Activated gamma-delta T cell treated with Interleukin-2 at 50 U/mL for 16 hours (primary cell): ENCODE measurements at regions not wholly inside any gene's neighbourhood (a gene's known extent, or its start where the extent isn't known, plus 50 kb on each side); places are given as distances from the start of the nearest gene placed in this dataset.

Source experiments
- DNase-seq: peaks from one replicate; pipeline ENCODE4 v3.0.0-alpha.2; 2020

GRCh38 chr15:55016225-55016624 is 180.5 kb downstream of the RSL24D1 start:
- DNase-seq: no peak

- DNase-seq: no peak
Observed at GRCh38 chr15:55015093-55015445, 181.7 kb downstream of the RSL24D1 start.

GRCh38 chr15:55014391-55015092 is 182.2 kb downstream of the RSL24D1 start:
- no peak for DNase-seq

- no peak for DNase-seq
Observed at GRCh38 chr15:55008421-55008820, 188.3 kb downstream of the RSL24D1 start.

- no peak for DNase-seq
Observed at GRCh38 chr15:55007561-55007960, 189.2 kb downstream of the RSL24D1 start.

- DNase-seq: no peak
Observed at GRCh38 chr15:55005679-55006078, 191.1 kb downstream of the RSL24D1 start.

- no peak for DNase-seq
Observed at GRCh38 chr15:55003965-55004873, 192.5 kb downstream of the RSL24D1 start.

- DNase-seq: no peak
Observed at GRCh38 chr15:54998661-54999060, 198.1 kb downstream of the RSL24D1 start.

- DNase-seq: no peak
Observed at GRCh38 chr15:54990793-54991192, 205.9 kb downstream of the RSL24D1 start.

- no peak for DNase-seq
Observed at GRCh38 chr15:54987881-54988280, 208.9 kb downstream of the RSL24D1 start.

- no peak for DNase-seq
Observed at GRCh38 chr15:54979964-54980363, 216.8 kb downstream of the RSL24D1 start.

- no peak for DNase-seq
Observed at GRCh38 chr15:54962637-54963036, 234.1 kb downstream of the RSL24D1 start.

GRCh38 chr15:54960266-54960665 is 236.5 kb downstream of the RSL24D1 start:
- no peak for DNase-seq

- DNase-seq: no peak
Observed at GRCh38 chr15:54941417-54941816, 255.3 kb downstream of the RSL24D1 start.

- DNase-seq: no peak
Observed at GRCh38 chr15:54917312-54917711, 279.4 kb downstream of the RSL24D1 start.

- DNase-seq: no peak
Observed at GRCh38 chr15:54915380-54915779, 281.4 kb downstream of the RSL24D1 start.

GRCh38 chr15:54884312-54884711 is 312.4 kb downstream of the RSL24D1 start:
- DNase-seq: no peak

- no peak for DNase-seq
Observed at GRCh38 chr15:54859982-54860381, 336.8 kb downstream of the RSL24D1 start.

GRCh38 chr15:54854667-54855066 is 342.1 kb downstream of the RSL24D1 start:
- DNase-seq: no peak

- DNase-seq: no peak
Observed at GRCh38 chr15:54850101-54850500, 346.6 kb downstream of the RSL24D1 start.

- DNase-seq: no peak
Observed at GRCh38 chr15:54843006-54843405, 353.7 kb downstream of the RSL24D1 start.

- no peak for DNase-seq
Observed at GRCh38 chr15:54841701-54842305, 354.9 kb downstream of the RSL24D1 start.

- DNase-seq: no peak
Observed at GRCh38 chr15:54840621-54841398, 355.9 kb downstream of the RSL24D1 start.
